Chondrocyte (in vitro differentiated cells): ENCODE measurements at regions not wholly inside any gene's neighbourhood (a gene's known extent, or its start where the extent isn't known, plus 50 kb on each side); places are given as distances from the start of the nearest gene placed in this dataset.

Experiments used
- DNase-seq: peaks from one replicate; pipeline ENCODE4 v3.0.0; 2021; ENCODE audit warnings: mixed read lengths, low spot score
- H3K27ac Mint-ChIP-seq: one replicate; pipeline ENCODE4 v1.8.0; 2021; ENCODE audit warnings: mild to moderate bottlenecking, moderate library complexity, mixed read lengths; ENCODE audit not compliant: unreplicated experiment
- H3K27me3 Mint-ChIP-seq: 2 replicates; pipeline ENCODE4 v1.8.0; 2021; ENCODE audit warnings: low read depth, mixed read lengths
- H3K36me3 Mint-ChIP-seq: 2 replicates; pipeline ENCODE4 v1.8.0; 2021; ENCODE audit warnings: low read depth, mixed read lengths
- H3K4me1 Mint-ChIP-seq: 2 replicates; pipeline ENCODE4 v1.8.0; 2021; ENCODE audit warnings: low read depth, mild to moderate bottlenecking, mixed read lengths
- H3K4me3 Mint-ChIP-seq: one replicate; pipeline ENCODE4 v1.8.0; 2021; ENCODE audit warnings: mild to moderate bottlenecking, moderate library complexity, mixed read lengths; ENCODE audit not compliant: unreplicated experiment
- H3K9me3 Mint-ChIP-seq: 2 replicates; pipeline ENCODE4 v1.8.0; 2021; ENCODE audit warnings: low read depth, mixed read lengths
- TF ChIP-seq, protein P1 (sequence below): fragments of 200-600 bp; sonication (generic); IDR thresholded peaks from 2 replicates; pipeline ENCODE4 v1.5.0; 2021; ENCODE audit warnings: antibody characterized with exemption, mild to moderate bottlenecking, moderate library complexity

GRCh38 chr6:85143676-85144075, 306.2 kb upstream of the NT5E start:
- TF ChIP-seq, protein P1, sequence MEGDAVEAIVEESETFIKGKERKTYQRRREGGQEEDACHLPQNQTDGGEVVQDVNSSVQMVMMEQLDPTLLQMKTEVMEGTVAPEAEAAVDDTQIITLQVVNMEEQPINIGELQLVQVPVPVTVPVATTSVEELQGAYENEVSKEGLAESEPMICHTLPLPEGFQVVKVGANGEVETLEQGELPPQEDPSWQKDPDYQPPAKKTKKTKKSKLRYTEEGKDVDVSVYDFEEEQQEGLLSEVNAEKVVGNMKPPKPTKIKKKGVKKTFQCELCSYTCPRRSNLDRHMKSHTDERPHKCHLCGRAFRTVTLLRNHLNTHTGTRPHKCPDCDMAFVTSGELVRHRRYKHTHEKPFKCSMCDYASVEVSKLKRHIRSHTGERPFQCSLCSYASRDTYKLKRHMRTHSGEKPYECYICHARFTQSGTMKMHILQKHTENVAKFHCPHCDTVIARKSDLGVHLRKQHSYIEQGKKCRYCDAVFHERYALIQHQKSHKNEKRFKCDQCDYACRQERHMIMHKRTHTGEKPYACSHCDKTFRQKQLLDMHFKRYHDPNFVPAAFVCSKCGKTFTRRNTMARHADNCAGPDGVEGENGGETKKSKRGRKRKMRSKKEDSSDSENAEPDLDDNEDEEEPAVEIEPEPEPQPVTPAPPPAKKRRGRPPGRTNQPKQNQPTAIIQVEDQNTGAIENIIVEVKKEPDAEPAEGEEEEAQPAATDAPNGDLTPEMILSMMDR: no peak
- H3K4me1 Mint-ChIP-seq: peaks cover 6% of the 10 kb centered on the region
- H3K36me3 Mint-ChIP-seq: no peaks in the 10 kb centered on the region
- no peak overlapping the region for H3K4me3 Mint-ChIP-seq
- DNase-seq: no peak
- peaks cover 15% of the 10 kb centered on the region for H3K9me3 Mint-ChIP-seq
- H3K27me3 Mint-ChIP-seq: peaks cover 27% of the 10 kb centered on the region
- no peak overlapping the region for H3K27ac Mint-ChIP-seq

DNA sequence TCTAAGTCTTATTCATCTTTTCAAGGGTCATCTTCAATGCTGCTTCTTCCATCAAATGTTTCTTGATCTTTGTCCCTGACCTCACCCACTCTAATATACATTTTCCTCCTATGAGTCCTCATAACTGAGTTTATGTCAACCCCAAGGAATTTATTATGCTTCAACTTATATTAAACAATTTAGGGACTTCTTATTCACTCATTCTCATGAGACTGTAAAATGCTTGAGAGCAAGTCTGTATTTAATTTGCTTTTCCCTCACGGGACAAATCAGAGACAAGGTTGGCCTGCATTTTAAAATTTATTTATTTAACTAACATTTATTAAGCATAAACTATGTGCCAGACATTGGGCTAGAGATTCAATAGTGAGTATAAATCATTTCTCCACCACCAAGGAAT, 312.0 kb upstream of the NT5E start:
- H3K36me3 Mint-ChIP-seq: no peaks in the 10 kb centered on the region
- H3K4me3 Mint-ChIP-seq: no peak overlapping the region
- TF ChIP-seq, protein P1: no peak
- no peak overlapping the region for H3K27ac Mint-ChIP-seq
- no peak for DNase-seq
- no peaks in the 10 kb centered on the region for H3K9me3 Mint-ChIP-seq
- H3K27me3 Mint-ChIP-seq: peaks cover 21% of the 10 kb centered on the region
- no peaks in the 10 kb centered on the region for H3K4me1 Mint-ChIP-seq

DNA sequence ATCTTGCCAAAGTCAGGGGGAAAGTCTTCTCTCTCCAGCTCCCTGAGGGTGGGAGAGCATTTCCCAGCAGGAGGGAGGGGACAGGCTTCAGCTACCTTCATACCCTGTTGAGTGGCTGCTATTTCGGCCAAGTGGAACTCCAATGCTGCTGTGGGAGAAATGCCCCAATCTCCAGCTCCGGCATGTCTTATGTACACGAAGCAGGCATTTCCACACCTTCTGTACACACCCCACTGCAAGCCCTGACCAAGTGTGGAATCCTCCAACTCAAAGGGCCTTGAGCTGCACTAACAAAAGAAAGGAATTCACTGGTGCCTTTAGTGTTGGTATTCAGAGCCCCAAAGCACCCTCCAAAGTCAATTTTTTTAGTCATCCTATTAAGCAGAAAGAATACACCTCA, 313.6 kb upstream of the NT5E start:
- Mint-ChIP-seq H3K4me1 (no peaks in the 10 kb centered on the region), H3K36me3 (no peaks in the 10 kb centered on the region), H3K9me3 (no peaks in the 10 kb centered on the region), H3K27me3 (peaks cover 16% of the 10 kb centered on the region), H3K27ac (no peak overlapping the region), H3K4me3 (no peak overlapping the region)
- no peak for DNase-seq
- TF ChIP-seq, protein P1: no peak

DNA sequence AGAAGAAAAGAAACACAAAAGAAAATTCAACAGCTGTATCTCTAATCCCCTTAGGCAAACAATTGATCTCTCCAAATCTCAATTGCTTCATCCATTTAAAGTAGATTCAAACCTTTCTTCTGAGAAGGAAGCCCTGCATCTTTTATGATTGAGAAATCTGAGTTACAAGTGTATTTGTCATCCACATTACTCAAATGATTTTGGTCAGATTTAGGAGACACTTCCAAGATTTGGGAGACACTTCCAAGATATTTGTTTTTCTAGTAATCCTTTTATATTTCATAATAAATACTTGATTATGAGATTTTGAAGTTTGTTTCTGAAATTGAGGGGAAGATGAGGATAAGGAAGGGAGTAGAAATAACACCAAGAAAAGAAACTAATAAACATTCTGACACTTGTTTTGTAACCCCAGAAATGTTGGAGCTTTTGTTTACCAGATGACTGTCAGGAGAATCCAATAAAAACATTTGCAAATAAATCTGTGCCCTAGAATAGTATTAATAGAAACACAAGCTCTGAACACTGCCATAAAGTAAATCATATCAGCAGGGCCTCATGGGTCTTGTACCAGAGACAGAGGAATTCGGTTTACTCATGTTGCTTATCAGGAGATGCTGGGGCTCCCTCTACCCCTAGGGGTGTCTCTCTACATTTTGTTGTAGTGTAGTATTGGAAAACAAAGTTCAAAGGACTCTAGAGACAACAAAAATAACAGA, 314.3 kb upstream of the NT5E start:
- TF ChIP-seq, protein P1: no peak
- no peak for DNase-seq
- H3K27ac Mint-ChIP-seq: no peak overlapping the region

GRCh38 chr6:85134172-85134571, 315.7 kb upstream of the NT5E start:
- TF ChIP-seq, protein P1: no peak
- H3K27ac Mint-ChIP-seq: no peak overlapping the region
- H3K27me3 Mint-ChIP-seq: peaks cover 12% of the 10 kb centered on the region
- no peaks in the 10 kb centered on the region for H3K9me3 Mint-ChIP-seq
- no peak overlapping the region for H3K4me3 Mint-ChIP-seq
- H3K4me1 Mint-ChIP-seq: no peaks in the 10 kb centered on the region
- DNase-seq: no peak
- no peaks in the 10 kb centered on the region for H3K36me3 Mint-ChIP-seq

More for the DNA sequence above, 314.3 kb upstream of the NT5E start:
- H3K4me1 Mint-ChIP-seq: no peaks in the 10 kb centered on the region
- peaks cover 14% of the 10 kb centered on the region for H3K27me3 Mint-ChIP-seq
- H3K4me3 Mint-ChIP-seq: no peak overlapping the region
- no peaks in the 10 kb centered on the region for H3K36me3 Mint-ChIP-seq
- no peaks in the 10 kb centered on the region for H3K9me3 Mint-ChIP-seq
